OCI-LY7 (cell line): ENCODE measurements at regions not wholly inside any gene's neighbourhood (a gene's known extent, or its start where the extent isn't known, plus 50 kb on each side); places are given as distances from the start of the nearest gene placed in this dataset.

Source experiments
- BruUV-seq: library from RNA; stranded (reverse); fragments of 400-500 nt; replicated peaks from 2 replicates; lab custom pipeline; 2021; lab: Mats Ljungman, UMichigan
- CTCF ChIA-PET: fragments of 300-600 bp; sonication (Branson Sonifier 250); formaldehyde crosslinking; loops from one replicate; lab custom pipeline; 2022; ENCODE audit warnings: antibody characterized with exemption; ENCODE audit not compliant: unreplicated experiment; lab: Charles Lee
- POLR2A ChIA-PET: fragments of 300-600 bp; sonication (Branson Sonifier 250); formaldehyde crosslinking; loops from one replicate; lab custom pipeline; 2022; ENCODE audit warnings: antibody characterized with exemption; lab: Charles Lee
- DNase-seq: peaks from one replicate; pipeline ENCODE4 v3.0.0-alpha.2; 2015; ENCODE audit warnings: low spot score
- H2AFZ ChIP-seq: fragments of 200-600 bp; sonication (generic), shearing (Covaris generic); 2 replicates; pipeline ENCODE4 v1.6.1; 2014; ENCODE audit warnings: mild to moderate bottlenecking, antibody characterized with exemption, low read length, moderate library complexity
- H3K27ac ChIP-seq: fragments of 200-600 bp; sonication (generic); 2 replicates; pipeline ENCODE4 v1.5.1; 2014; ENCODE audit warnings: mixed run types, low read depth, mild to moderate bottlenecking, moderate library complexity, low read length, inconsistent platforms; ENCODE audit not compliant: poor library complexity, severe bottlenecking
- H3K36me3 ChIP-seq: fragments of 200-600 bp; sonication (generic); 2 replicates; pipeline ENCODE4 v1.6.1; 2014; ENCODE audit warnings: mild to moderate bottlenecking, antibody characterized with exemption, low read length, moderate library complexity, mixed read lengths; ENCODE audit not compliant: insufficient read depth
- H3K4me1 ChIP-seq: fragments of 200-600 bp; sonication (generic); 2 replicates; pipeline ENCODE4 v1.5.1; 2014; ENCODE audit warnings: mild to moderate bottlenecking, low read length; ENCODE audit not compliant: insufficient read depth, poor library complexity, severe bottlenecking
- H3K4me2 ChIP-seq: fragments of 200-600 bp; sonication (generic); 2 replicates; pipeline ENCODE4 v1.6.1; 2014; ENCODE audit warnings: mild to moderate bottlenecking, low read length
- H3K4me3 ChIP-seq: fragments of 200-600 bp; sonication (generic); 2 replicates; pipeline ENCODE4 v1.5.1; 2014; ENCODE audit warnings: mild to moderate bottlenecking, low read depth, low read length; ENCODE audit not compliant: poor library complexity, severe bottlenecking
- H3K79me2 ChIP-seq: fragments of 200-600 bp; sonication (generic); 2 replicates; pipeline ENCODE4 v1.6.1; 2016; ENCODE audit warnings: low read depth, mild to moderate bottlenecking, low read length, moderate library complexity, mixed read lengths; ENCODE audit not compliant: insufficient read depth
- H3K9me2 ChIP-seq: fragments of 200-600 bp; sonication (generic); 2 replicates; pipeline ENCODE4 v1.6.1; 2016; ENCODE audit warnings: mild to moderate bottlenecking, low read length, mixed read lengths; ENCODE audit not compliant: insufficient read depth
- H3K9me3 ChIP-seq: fragments of 200-600 bp; sonication (generic); 2 replicates; pipeline ENCODE4 v1.6.1; 2014; ENCODE audit warnings: mild to moderate bottlenecking, mixed run types, low read length, mixed read lengths
- H4K20me1 ChIP-seq: fragments of 200-600 bp; sonication (generic); 2 replicates; pipeline ENCODE4 v1.6.1; 2014; ENCODE audit warnings: mild to moderate bottlenecking, antibody characterized with exemption, low read length, moderate library complexity, mixed read lengths; ENCODE audit not compliant: insufficient read depth
- CTCF ChIP-seq: fragments of 200-600 bp; sonication (generic); conservative IDR thresholded peaks from 2 replicates; pipeline ENCODE4 v1.5.1; 2014; ENCODE audit warnings: mild to moderate bottlenecking, antibody characterized with exemption, low read length, moderate library complexity, mixed read lengths
- EZH2phosphoT487 ChIP-seq: fragments of 200-600 bp; sonication (generic); IDR thresholded peaks from 2 replicates; pipeline ENCODE4 v1.6.1; 2018; ENCODE audit warnings: low read depth, borderline replicate concordance, mild to moderate bottlenecking, mixed run types, antibody characterized with exemption, low read length, moderate library complexity, mixed read lengths
- intact Hi-C: fragments of 100-400 bp; cut with micrococcal nuclease; formaldehyde crosslinking; loops from one replicate; pipeline ENCODE4 v1.10.0; 2022; ENCODE audit not compliant: unreplicated experiment

GRCh38 chr4:20044502-20044911, 207.2 kb upstream of the SLIT2 start:
- Histone ChIP-seq H3K4me2 (no peak overlapping the region), H2AFZ (no peak overlapping the region), H3K79me2 (no peaks in the 10 kb centered on the region), H3K4me1 (no peaks in the 10 kb centered on the region), H3K9me3 (no peaks in the 10 kb centered on the region), H3K9me2 (no peaks in the 10 kb centered on the region), H3K27ac (no peak overlapping the region), H3K4me3 (no peak overlapping the region), H4K20me1 (no peaks in the 10 kb centered on the region), H3K36me3 (no peaks in the 10 kb centered on the region)
- no peak for TF ChIP-seq CTCF
- TF ChIP-seq EZH2phosphoT487 = no peak
- POLR2A ChIA-PET = no interaction called here
- intact Hi-C loops = no loop called here
- BruUV-seq = no TSS peak
- DNase-seq = no peak
- CTCF ChIA-PET = no interaction called here

GRCh38 chr4:20043991-20044390, 207.7 kb upstream of the SLIT2 start:
- no TSS peak for BruUV-seq
- TF ChIP-seq CTCF (no peak), EZH2phosphoT487 (no peak)
- POLR2A ChIA-PET = no interaction called here
- Histone ChIP-seq H2AFZ (no peak overlapping the region), H3K4me1 (no peaks in the 10 kb centered on the region), H3K4me2 (no peak overlapping the region), H3K4me3 (no peak overlapping the region), H3K36me3 (no peaks in the 10 kb centered on the region), H3K9me2 (no peaks in the 10 kb centered on the region), H4K20me1 (no peaks in the 10 kb centered on the region), H3K27ac (no peak overlapping the region), H3K9me3 (no peaks in the 10 kb centered on the region), H3K79me2 (no peaks in the 10 kb centered on the region)
- CTCF ChIA-PET = no interaction called here
- DNase-seq = no peak
- intact Hi-C loops = no loop called here

- no peak overlapping the region for H3K4me2 ChIP-seq
- no peak overlapping the region for H2AFZ ChIP-seq
- BruUV-seq = no TSS peak
- intact Hi-C loops = no loop called here
- ChIA-PET CTCF (no interaction called here), POLR2A (no interaction called here)
- no peak for TF ChIP-seq CTCF
- no peak for TF ChIP-seq EZH2phosphoT487
- no peaks in the 10 kb centered on the region for H3K9me2 ChIP-seq
- H3K4me1 ChIP-seq = no peaks in the 10 kb centered on the region
- H3K79me2 ChIP-seq = no peaks in the 10 kb centered on the region
- H3K9me3 ChIP-seq = no peaks in the 10 kb centered on the region
- H4K20me1 ChIP-seq = no peaks in the 10 kb centered on the region
- no peak for DNase-seq
- no peak overlapping the region for H3K4me3 ChIP-seq
- H3K27ac ChIP-seq = no peak overlapping the region
- H3K36me3 ChIP-seq = no peaks in the 10 kb centered on the region
Observed at GRCh38 chr4:20042769-20043168, 208.9 kb upstream of the SLIT2 start.
